HEK293T (cell line): ENCODE measurements at regions not wholly inside any gene's neighbourhood (a gene's known extent, or its start where the extent isn't known, plus 50 kb on each side); places are given as distances from the start of the nearest gene placed in this dataset.

Source experiments
- CTCF ChIA-PET: fragments of 350-600 bp; formaldehyde crosslinking; extraction: SDS; loops from one replicate; lab custom pipeline; 2021; ENCODE audit warnings: antibody characterized with exemption, inconsistent platforms; lab: Yijun Ruan, JAX
- POLR2A ChIA-PET: fragments of 350-600 bp; formaldehyde crosslinking; extraction: SDS; loops from one replicate; lab custom pipeline; 2020; ENCODE audit warnings: antibody characterized with exemption, inconsistent platforms; lab: Yijun Ruan, JAX
- DNase-seq: peaks from one replicate; pipeline ENCODE4 v3.0.0; 2012; ENCODE audit warnings: mixed read lengths; ENCODE audit errors: extremely low spot score
- ARNT ChIP-seq: fragments of 450-650 bp; IDR thresholded peaks from 2 replicates; pipeline ENCODE4 v1.6.1; 2017; ENCODE audit warnings: mild to moderate bottlenecking
- BHLHE40 ChIP-seq: fragments of 450-650 bp; IDR thresholded peaks from 2 replicates; pipeline ENCODE4 v1.6.1; 2016; ENCODE audit warnings: mild to moderate bottlenecking, moderate library complexity, borderline replicate concordance
- CTBP1 ChIP-seq: fragments of 450-650 bp; IDR thresholded peaks from 2 replicates; pipeline ENCODE4 v1.6.1; 2016; ENCODE audit warnings: borderline replicate concordance
- ELF4 ChIP-seq: fragments of 450-650 bp; IDR thresholded peaks from 2 replicates; pipeline ENCODE4 v1.6.1; 2017; ENCODE audit warnings: antibody characterized with exemption
- FOXA1 ChIP-seq: fragments of 450-650 bp; IDR thresholded peaks from 2 replicates; pipeline ENCODE4 v1.6.1; 2016; ENCODE audit warnings: mild to moderate bottlenecking
- FOXK2 ChIP-seq: fragments of 450-650 bp; IDR thresholded peaks from 2 replicates; pipeline ENCODE4 v1.6.1; 2016; ENCODE audit warnings: mild to moderate bottlenecking
- FOXM1 ChIP-seq: fragments of 450-650 bp; IDR thresholded peaks from 2 replicates; pipeline ENCODE4 v1.6.1; 2017; ENCODE audit warnings: mild to moderate bottlenecking, borderline replicate concordance
- HDGF ChIP-seq: fragments of 450-650 bp; IDR thresholded peaks from 2 replicates; pipeline ENCODE4 v1.6.1; 2017; ENCODE audit warnings: antibody characterized with exemption, borderline replicate concordance
- L3MBTL2 ChIP-seq: fragments of 450-650 bp; conservative IDR thresholded peaks from 2 replicates; pipeline ENCODE4 v1.6.1; 2016; ENCODE audit warnings: mild to moderate bottlenecking
- LEF1 ChIP-seq: fragments of 450-650 bp; IDR thresholded peaks from 2 replicates; pipeline ENCODE4 v1.6.1; 2017; ENCODE audit warnings: mild to moderate bottlenecking, borderline replicate concordance
- NFRKB ChIP-seq: fragments of 450-650 bp; IDR thresholded peaks from 2 replicates; pipeline ENCODE4 v1.6.1; 2016; ENCODE audit warnings: mild to moderate bottlenecking, moderate library complexity
- PKNOX1 ChIP-seq: fragments of 450-650 bp; IDR thresholded peaks from 2 replicates; pipeline ENCODE4 v1.6.1; 2016
- SP1 ChIP-seq: fragments of 450-650 bp; IDR thresholded peaks from 2 replicates; pipeline ENCODE4 v1.6.1; 2017
- SUZ12 ChIP-seq: fragments of 450-650 bp; IDR thresholded peaks from 2 replicates; pipeline ENCODE4 v1.6.1; 2016; ENCODE audit warnings: mild to moderate bottlenecking
- TARDBP ChIP-seq: fragments of 450-650 bp; IDR thresholded peaks from 2 replicates; pipeline ENCODE4 v1.6.1; 2016
- ZNF384 ChIP-seq: fragments of 450-650 bp; IDR thresholded peaks from 2 replicates; pipeline ENCODE4 v1.6.1; 2016

- TF ChIP-seq SP1, result no peak
- TF ChIP-seq L3MBTL2, result no peak
- no peak for TF ChIP-seq TARDBP
- TF ChIP-seq CTBP1, result no peak
- TF ChIP-seq SUZ12, result no peak
- no peak for TF ChIP-seq NFRKB
- no peak for TF ChIP-seq ELF4
- TF ChIP-seq ARNT, result no peak
- no peak for TF ChIP-seq FOXK2
- TF ChIP-seq FOXA1, result no peak
- DNase-seq, result no peak
- ChIA-PET CTCF (no interaction called here), POLR2A (no interaction called here)
These were observed 79.6 kb downstream of the RPS12 start for GRCh38 chr6:132893772-132894490.

GRCh38 chr6:132898376-132898775 lies 84.0 kb downstream of the RPS12 start:
- DNase-seq, result no peak
- ChIA-PET POLR2A (no interaction called here), CTCF (no interaction called here)
- no peak for TF ChIP-seq FOXM1
- no peak for TF ChIP-seq BHLHE40
- TF ChIP-seq L3MBTL2, result no peak
- no peak for TF ChIP-seq SP1
- TF ChIP-seq LEF1, result no peak
- TF ChIP-seq ARNT, result no peak
- no peak for TF ChIP-seq ELF4

- ChIA-PET POLR2A (no interaction called here), CTCF (interaction anchor here (0.6 kb wide), 1 partner anchor 13 kb away, joined by 3 read pairs; no protein-coding TSS in a partner anchor)
- no peak for TF ChIP-seq ZNF384
- no peak for TF ChIP-seq SUZ12
- TF ChIP-seq NFRKB, result no peak
- no peak for TF ChIP-seq TARDBP
- no peak for TF ChIP-seq L3MBTL2
- TF ChIP-seq LEF1, result no peak
- no peak for TF ChIP-seq BHLHE40
- TF ChIP-seq SP1, result no peak
- TF ChIP-seq FOXA1, result no peak
- TF ChIP-seq ARNT, result no peak
- TF ChIP-seq CTBP1, result no peak
- no peak for TF ChIP-seq ELF4
- no peak for TF ChIP-seq HDGF
- TF ChIP-seq PKNOX1, result no peak
- no peak for TF ChIP-seq FOXM1
- no peak for TF ChIP-seq FOXK2
- no peak for DNase-seq
These were observed 86.5 kb downstream of the RPS12 start for GRCh38 chr6:132900849-132901248.

GRCh38 chr6:132902901-132903300 lies 88.5 kb downstream of the RPS12 start:
- no peak for DNase-seq
- CTCF ChIA-PET, result interaction anchor here (0.6 kb wide), 1 partner anchor 231 kb away, joined by 3 read pairs; no protein-coding TSS in a partner anchor
- POLR2A ChIA-PET, result no interaction called here
- TF ChIP-seq TARDBP, result no peak
- TF ChIP-seq L3MBTL2, result no peak
- no peak for TF ChIP-seq FOXM1
- no peak for TF ChIP-seq SUZ12
- TF ChIP-seq LEF1, result no peak
- TF ChIP-seq CTBP1, result no peak
- TF ChIP-seq ARNT, result no peak
- no peak for TF ChIP-seq NFRKB
- TF ChIP-seq FOXK2, result no peak
- no peak for TF ChIP-seq BHLHE40
- no peak for TF ChIP-seq FOXA1
- TF ChIP-seq SP1, result no peak
- TF ChIP-seq ELF4, result no peak
- TF ChIP-seq PKNOX1, result no peak
- no peak for TF ChIP-seq HDGF
- no peak for TF ChIP-seq ZNF384

- POLR2A ChIA-PET, result no interaction called here
- CTCF ChIA-PET, result no interaction called here
- TF ChIP-seq BHLHE40 (no peak), HDGF (no peak), LEF1 (no peak), L3MBTL2 (no peak), TARDBP (no peak), ARNT (no peak), NFRKB (no peak), FOXA1 (no peak), CTBP1 (no peak), ZNF384 (no peak), FOXK2 (no peak), FOXM1 (no peak), ELF4 (no peak), SP1 (no peak), SUZ12 (no peak), PKNOX1 (no peak)
- DNase-seq, result no peak
These were observed 92.9 kb downstream of the RPS12 start for GRCh38 chr6:132907231-132907630.

GRCh38 chr6:132907914-132908313 lies 93.5 kb downstream of the RPS12 start:
- no peak for DNase-seq
- CTCF ChIA-PET, result no interaction called here
- TF ChIP-seq HDGF, result no peak
- TF ChIP-seq NFRKB, result no peak
- TF ChIP-seq BHLHE40, result no peak
- TF ChIP-seq SP1, result no peak
- TF ChIP-seq PKNOX1, result no peak
- TF ChIP-seq L3MBTL2, result no peak
- TF ChIP-seq ELF4, result no peak
- no peak for TF ChIP-seq ZNF384
- POLR2A ChIA-PET, result no interaction called here
